CD8-positive, alpha-beta memory T cell (primary cell): ENCODE measurements at regions not wholly inside any gene's neighbourhood (a gene's known extent, or its start where the extent isn't known, plus 50 kb on each side); places are given as distances from the start of the nearest gene placed in this dataset.

ENCODE experiments used
- CTCF ChIA-PET: fragments of 350-600 bp; sonication (Branson Sonifier 250); formaldehyde crosslinking; loops from one replicate; lab custom pipeline; 2021; ENCODE audit warnings: antibody characterized with exemption; lab: Charles Lee
- POLR2A ChIA-PET: fragments of 350-600 bp; sonication (Branson Sonifier 250); formaldehyde crosslinking; loops from one replicate; lab custom pipeline; 2021; ENCODE audit warnings: antibody characterized with exemption; lab: Charles Lee
- DNase-seq, 5 donors: peaks; one replicate each; pipeline versions ENCODE4 v3.0.0 to v3.0.0-alpha.2; 2020 to 2022; ENCODE audit warnings: mixed read lengths in 1 of 5
- H3K27ac ChIP-seq: one replicate; pipeline ENCODE4 v1.7.0; 2013; ENCODE audit warnings: low read depth, mild to moderate bottlenecking, low read length, moderate library complexity
- H3K27me3 ChIP-seq: 2 replicates; pipeline ENCODE4 v1.7.0; 2013; ENCODE audit warnings: low read length, mild to moderate bottlenecking; ENCODE audit not compliant: insufficient read depth, poor library complexity, severe bottlenecking
- H3K36me3 ChIP-seq: 2 replicates; pipeline ENCODE4 v1.7.0; 2013; ENCODE audit warnings: mild to moderate bottlenecking, low read length, moderate library complexity; ENCODE audit not compliant: insufficient read depth
- H3K4me1 ChIP-seq: 2 replicates; pipeline ENCODE4 v1.7.0; 2013; ENCODE audit warnings: mild to moderate bottlenecking, low read length, moderate library complexity; ENCODE audit not compliant: insufficient read depth
- H3K4me3 ChIP-seq: 2 replicates; pipeline ENCODE4 v1.7.0; 2013; ENCODE audit warnings: mild to moderate bottlenecking, low read length
- H3K9me3 ChIP-seq: 2 replicates; pipeline ENCODE4 v1.7.0; 2013; ENCODE audit warnings: mild to moderate bottlenecking, low read length
- H3K27ac Mint-ChIP-seq, 8 donors: one replicate each; pipeline ENCODE4 v1.8.0; 2020 to 2021; ENCODE audit warnings: mixed read lengths in 8 of 8, mild to moderate bottlenecking in 6 of 8, inconsistent platforms in 3 of 8, moderate library complexity in 3 of 8
- H3K27me3 Mint-ChIP-seq, 2 donors: one replicate each; pipeline ENCODE4 v1.8.0; 2020 to 2021; ENCODE audit warnings: mixed read lengths in 2 of 2, mild to moderate bottlenecking in 1 of 2, moderate library complexity in 1 of 2
- H3K36me3 Mint-ChIP-seq, 3 donors: one replicate each; pipeline ENCODE4 v1.8.0; 2020 to 2021; ENCODE audit warnings: mixed read lengths in 3 of 3, inconsistent platforms in 1 of 3, mild to moderate bottlenecking in 1 of 3
- H3K4me1 Mint-ChIP-seq, 3 donors: one replicate each; pipeline ENCODE4 v1.8.0; 2020 to 2021; ENCODE audit warnings: mixed read lengths in 3 of 3, inconsistent platforms in 1 of 3, mild to moderate bottlenecking in 1 of 3
- H3K4me3 Mint-ChIP-seq, 7 donors: one replicate each; pipeline ENCODE4 v1.8.0; 2020 to 2021; ENCODE audit warnings: mixed read lengths in 7 of 7, mild to moderate bottlenecking in 6 of 7, moderate library complexity in 4 of 7, inconsistent platforms in 2 of 7
- H3K9me3 Mint-ChIP-seq, 5 donors: one replicate each; pipeline ENCODE4 v1.8.0; 2020 to 2022; ENCODE audit warnings: mixed read lengths in 5 of 5, mild to moderate bottlenecking in 3 of 5, moderate library complexity in 2 of 5, inconsistent platforms in 1 of 5

- Histone ChIP-seq H3K4me1 (peaks cover 10% of the 10 kb centered on the region), H3K27ac (no peak overlapping the region), H3K27me3 (no peaks in the 10 kb centered on the region), H3K36me3 (no peaks in the 10 kb centered on the region), H3K4me3 (no peak overlapping the region), H3K9me3 (no peaks in the 10 kb centered on the region)
- CTCF ChIA-PET: interaction anchor here (0.7 kb wide), 1 partner anchor 740 kb away, joined by 5 read pairs; no protein-coding TSS in a partner anchor
- Mint-ChIP-seq H3K9me3 (peaks cover 0 to 2% (median 0%) of the 10 kb centered on the region in 5 donors), H3K4me3 (no peak overlapping the region), H3K4me1 (peaks cover 17 to 29% (median 17%) of the 10 kb centered on the region in 3 donors), H3K27me3 (no peaks in the 10 kb centered on the region), H3K36me3 (peaks cover 0 to 15% (median 4%) of the 10 kb centered on the region in 3 donors), H3K27ac (no peak overlapping the region)
- no peak for DNase-seq
- POLR2A ChIA-PET: no interaction called here
These were observed 156.1 kb downstream of the VRK1 start for GRCh38 chr14:96953087-96953874.

- Histone ChIP-seq H3K27me3 (no peaks in the 10 kb centered on the region), H3K4me1 (peaks cover 10% of the 10 kb centered on the region), H3K36me3 (no peaks in the 10 kb centered on the region), H3K4me3 (no peak overlapping the region), H3K9me3 (no peaks in the 10 kb centered on the region), H3K27ac (no peak overlapping the region)
- peaks cover 0 to 2% (median 0%) of the 10 kb centered on the region in 5 donors for H3K9me3 Mint-ChIP-seq
- peaks cover 15 to 25% (median 17%) of the 10 kb centered on the region in 3 donors for H3K4me1 Mint-ChIP-seq
- H3K27ac Mint-ChIP-seq: no peak overlapping the region
- peaks cover 0 to 13% (median 3%) of the 10 kb centered on the region in 3 donors for H3K36me3 Mint-ChIP-seq
- CTCF ChIA-PET: no interaction called here
- no peaks in the 10 kb centered on the region for H3K27me3 Mint-ChIP-seq
- no peak for DNase-seq
- POLR2A ChIA-PET: no interaction called here
- H3K4me3 Mint-ChIP-seq: no peak overlapping the region
These were observed 156.6 kb downstream of the VRK1 start for GRCh38 chr14:96953875-96954185.

GRCh38 chr14:96956464-96957239, 159.5 kb downstream of the VRK1 start:
- H3K4me1 ChIP-seq: peaks cover 17% of the 10 kb centered on the region
- Mint-ChIP-seq H3K4me3 (no peak overlapping the region), H3K9me3 (peaks cover 3 to 15% (median 14%) of the 10 kb centered on the region in 5 donors), H3K27me3 (no peaks in the 10 kb centered on the region), H3K36me3 (peaks cover 3 to 20% (median 7%) of the 10 kb centered on the region in 3 donors), H3K27ac (no peak overlapping the region), H3K4me1 (peaks cover 13 to 22% (median 16%) of the 10 kb centered on the region in 3 donors)
- ChIA-PET CTCF (no interaction called here), POLR2A (no interaction called here)
- no peak overlapping the region for H3K4me3 ChIP-seq
- H3K36me3 ChIP-seq: no peaks in the 10 kb centered on the region
- DNase-seq: no peak
- no peaks in the 10 kb centered on the region for H3K27me3 ChIP-seq
- H3K27ac ChIP-seq: no peak overlapping the region
- peaks cover 12% of the 10 kb centered on the region for H3K9me3 ChIP-seq

- Mint-ChIP-seq H3K4me1 (peaks cover 25 to 36% (median 30%) of the 10 kb centered on the region in 3 donors), H3K4me3 (no peak overlapping the region), H3K27me3 (no peaks in the 10 kb centered on the region), H3K27ac (peak overlapping the region in 1 of 8 donors; percentile 31), H3K9me3 (peaks cover 8 to 24% (median 18%) of the 10 kb centered on the region in 5 donors), H3K36me3 (peaks cover 2 to 26% (median 16%) of the 10 kb centered on the region in 3 donors)
- no peak for DNase-seq
- CTCF ChIA-PET: no interaction called here
- peaks cover 17% of the 10 kb centered on the region for H3K9me3 ChIP-seq
- no peak overlapping the region for H3K27ac ChIP-seq
- peaks cover 31% of the 10 kb centered on the region for H3K4me1 ChIP-seq
- no peaks in the 10 kb centered on the region for H3K27me3 ChIP-seq
- no peaks in the 10 kb centered on the region for H3K36me3 ChIP-seq
- no peak overlapping the region for H3K4me3 ChIP-seq
- POLR2A ChIA-PET: no interaction called here
These were observed 160.9 kb downstream of the VRK1 start for GRCh38 chr14:96958057-96958456.

- Histone ChIP-seq H3K27me3 (no peaks in the 10 kb centered on the region), H3K9me3 (peaks cover 17% of the 10 kb centered on the region), H3K27ac (no peak overlapping the region), H3K4me1 (peaks cover 50% of the 10 kb centered on the region), H3K4me3 (no peak overlapping the region), H3K36me3 (no peaks in the 10 kb centered on the region)
- H3K27ac Mint-ChIP-seq: peak overlapping the region in 2 of 8 donors; percentile 48 to 65
- peaks cover 41 to 56% (median 49%) of the 10 kb centered on the region in 3 donors for H3K4me1 Mint-ChIP-seq
- peaks cover 2 to 33% (median 17%) of the 10 kb centered on the region in 3 donors for H3K36me3 Mint-ChIP-seq
- ChIA-PET CTCF (no interaction called here), POLR2A (no interaction called here)
- H3K9me3 Mint-ChIP-seq: peaks cover 9 to 25% (median 19%) of the 10 kb centered on the region in 5 donors
- H3K4me3 Mint-ChIP-seq: no peak overlapping the region
- DNase-seq: no peak
- H3K27me3 Mint-ChIP-seq: no peaks in the 10 kb centered on the region
These were observed 162.8 kb downstream of the VRK1 start for GRCh38 chr14:96959992-96960391.

GRCh38 chr14:96960598-96961116, 163.5 kb downstream of the VRK1 start:
- Histone ChIP-seq H3K4me1 (peaks cover 56% of the 10 kb centered on the region), H3K4me3 (peak overlapping the region; percentile 9), H3K9me3 (peaks cover 17% of the 10 kb centered on the region), H3K27me3 (no peaks in the 10 kb centered on the region), H3K36me3 (no peaks in the 10 kb centered on the region), H3K27ac (no peak overlapping the region)
- peak overlapping the region in 5 of 8 donors; percentile 40 to 75 (median 44) for H3K27ac Mint-ChIP-seq
- no peaks in the 10 kb centered on the region for H3K27me3 Mint-ChIP-seq
- H3K36me3 Mint-ChIP-seq: peaks cover 2 to 33% (median 17%) of the 10 kb centered on the region in 3 donors
- peaks cover 9 to 25% (median 19%) of the 10 kb centered on the region in 5 donors for H3K9me3 Mint-ChIP-seq
- H3K4me1 Mint-ChIP-seq: peaks cover 41 to 56% (median 52%) of the 10 kb centered on the region in 3 donors
- no peak for DNase-seq
- CTCF ChIA-PET: no interaction called here
- POLR2A ChIA-PET: no interaction called here
- H3K4me3 Mint-ChIP-seq: peak overlapping the region in 1 of 7 donors; percentile 55

- DNase-seq: no peak
- Histone ChIP-seq H3K4me3 (peak overlapping the region; percentile 46), H3K4me1 (peaks cover 68% of the 10 kb centered on the region), H3K36me3 (no peaks in the 10 kb centered on the region), H3K9me3 (peaks cover 17% of the 10 kb centered on the region), H3K27ac (no peak overlapping the region), H3K27me3 (no peaks in the 10 kb centered on the region)
- Mint-ChIP-seq H3K27ac (peak overlapping the region; percentile 79 to 93 (median 88)), H3K36me3 (peaks cover 2 to 33% (median 17%) of the 10 kb centered on the region in 3 donors), H3K4me1 (peaks cover 47 to 68% (median 64%) of the 10 kb centered on the region in 3 donors), H3K9me3 (peaks cover 9 to 25% (median 19%) of the 10 kb centered on the region in 5 donors), H3K4me3 (peak overlapping the region in 6 of 7 donors; percentile 58 to 76 (median 70)), H3K27me3 (no peaks in the 10 kb centered on the region)
- CTCF ChIA-PET: no interaction called here
- POLR2A ChIA-PET: no interaction called here
These were observed 164.7 kb downstream of the VRK1 start for GRCh38 chr14:96961895-96962294.
